D721Med (cell line): ENCODE measurements at regions not wholly inside any gene's neighbourhood (a gene's known extent, or its start where the extent isn't known, plus 50 kb on each side); places are given as distances from the start of the nearest gene placed in this dataset.

ENCODE experiments used
- DNase-seq: peaks from one replicate; pipeline ENCODE4 v3.0.0; 2011; ENCODE audit warnings: low spot score; ENCODE audit not compliant: insufficient read length
- FAIRE-seq: peaks from 2 replicates; lab custom pipeline; 2011; peaks lifted over from hg19 to GRCh38; lab: Jason Lieb, UNC
- CTCF ChIP-seq: IDR thresholded peaks from 2 replicates; pipeline ENCODE4 v1.5.1; 2012; ENCODE audit warnings: mild to moderate bottlenecking, control low read depth; ENCODE audit not compliant: insufficient read depth; ENCODE audit errors: missing control alignments

DNA sequence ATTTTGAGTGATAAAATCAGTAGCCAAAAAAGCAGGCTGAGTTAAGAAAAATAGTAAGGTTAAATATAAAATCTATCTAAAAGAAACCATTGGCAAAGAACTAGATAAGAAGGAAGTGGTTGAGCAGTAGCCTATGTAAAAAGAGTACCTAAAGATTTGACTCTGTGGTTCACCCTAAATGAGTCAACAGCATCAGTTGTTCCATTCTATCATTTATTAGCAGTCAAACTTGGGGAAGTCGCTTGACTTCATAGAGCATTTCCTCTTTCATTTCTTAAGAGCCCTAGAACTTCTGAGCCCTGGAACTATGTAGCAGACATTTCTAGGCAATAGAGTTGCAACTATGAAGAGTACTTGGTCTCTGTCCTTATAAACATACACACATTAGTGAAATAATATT lies 381.7 kb downstream of the NUP35 start:
- FAIRE-seq (no peak), DNase-seq (no peak)
- no peak for TF ChIP-seq CTCF

DNA sequence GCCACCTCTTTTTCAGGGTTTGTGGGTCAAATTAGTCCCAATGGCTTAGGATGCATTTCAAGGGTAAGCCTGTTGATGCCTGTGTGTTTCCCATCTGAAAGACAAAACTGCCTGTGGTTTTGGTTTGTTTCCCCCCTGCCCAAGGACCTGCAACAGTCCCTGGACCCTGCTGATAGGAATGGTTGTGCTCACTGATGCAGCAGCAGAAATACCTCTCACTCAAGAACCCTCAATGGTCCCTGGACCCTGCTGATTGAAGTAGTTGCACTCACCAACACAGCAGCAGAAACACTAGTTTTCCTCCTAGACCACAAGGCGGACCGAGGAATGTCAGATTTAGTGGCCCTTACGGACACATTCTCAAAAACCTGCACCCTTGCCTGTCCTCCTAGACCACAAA lies 386.9 kb downstream of the NUP35 start:
- DNase-seq (no peak), FAIRE-seq (no peak)
- no peak for TF ChIP-seq CTCF

- no peak for FAIRE-seq
- no peak for TF ChIP-seq CTCF
- no peak for DNase-seq
Observed at GRCh38 chr2:183519371-183520056, 395.3 kb downstream of the NUP35 start.

DNA sequence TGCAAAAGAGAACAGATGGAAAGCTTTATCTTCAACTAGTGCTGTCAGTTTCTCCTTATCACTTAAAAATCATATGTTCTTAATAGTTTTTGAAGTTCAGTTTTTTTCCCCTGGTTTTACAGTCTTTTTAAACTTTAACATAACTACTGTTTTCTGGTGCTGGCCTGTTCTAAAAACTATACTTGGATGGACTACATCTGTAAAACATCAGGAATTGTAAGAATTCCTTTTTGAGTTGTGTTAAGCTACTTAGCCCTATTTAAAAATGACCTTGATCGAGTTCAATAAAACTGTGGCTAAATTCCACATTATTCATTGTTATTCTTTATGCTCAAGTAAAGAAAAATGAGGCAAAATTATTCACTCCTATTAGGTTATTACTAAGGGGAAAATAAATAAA lies 397.7 kb downstream of the NUP35 start:
- no peak for TF ChIP-seq CTCF
- DNase-seq = no peak
- FAIRE-seq = no peak

GRCh38 chr2:183522489-183523266 lies 398.4 kb downstream of the NUP35 start:
- FAIRE-seq (no peak), DNase-seq (no peak)
- no peak for TF ChIP-seq CTCF

DNA sequence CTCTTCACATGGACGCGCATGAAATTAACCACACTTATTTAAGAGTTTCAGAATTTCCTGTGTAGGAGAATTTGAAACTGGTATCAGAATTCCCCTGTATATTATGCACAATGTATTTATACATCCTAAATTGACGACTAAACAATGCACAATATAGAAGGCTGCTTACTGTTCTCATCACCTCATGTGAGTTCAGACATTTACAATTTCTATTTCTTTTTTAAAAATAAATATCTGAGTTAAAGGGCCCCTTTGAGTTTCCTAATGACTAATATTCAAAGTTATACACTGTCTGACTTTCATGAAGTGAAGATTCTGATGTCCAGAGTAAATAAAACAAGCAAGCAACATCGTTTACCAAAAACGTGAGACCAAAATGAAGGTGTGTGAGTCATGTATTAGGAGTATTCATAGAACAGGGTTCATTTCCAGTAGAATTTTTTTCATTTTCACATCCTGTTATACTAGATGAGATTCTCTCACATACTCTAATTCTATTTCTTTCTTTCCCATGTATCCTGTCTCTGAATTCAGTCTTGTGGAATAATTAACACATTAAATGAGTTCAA lies 406.2 kb downstream of the NUP35 start:
- no peak for TF ChIP-seq CTCF
- DNase-seq = no peak
- no peak for FAIRE-seq

DNA sequence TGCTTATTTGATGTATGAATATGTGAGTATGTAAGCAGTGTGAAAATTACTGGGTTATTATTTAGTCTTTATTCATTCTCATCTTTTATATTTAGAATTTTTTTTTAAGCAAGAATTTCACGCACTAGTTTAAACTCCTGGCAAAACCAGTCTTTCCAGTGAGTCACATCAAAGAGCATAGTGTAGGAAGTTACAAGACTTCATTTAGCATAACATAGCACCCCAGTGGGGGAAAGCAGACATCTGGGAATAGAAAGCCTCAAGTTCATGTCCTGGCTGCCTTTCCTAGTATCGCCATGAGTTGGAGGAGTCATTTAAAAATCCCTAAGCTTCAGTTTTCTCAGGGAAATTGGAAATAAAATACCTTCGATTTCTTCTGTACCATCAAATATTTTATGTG lies 408.3 kb downstream of the NUP35 start:
- FAIRE-seq (no peak), DNase-seq (no peak)
- TF ChIP-seq CTCF = no peak
